ENCODE measurements at regions not wholly inside any gene's neighbourhood (a gene's known extent, or its start where the extent isn't known, plus 50 kb on each side); places are given as distances from the start of the nearest gene placed in this dataset.
"Not testable (repeated sequence)": the region's sequence is repeated elsewhere in the genome, so short reads cannot be mapped to it uniquely, and the experiment has no call there.

- SMC1A ChIA-PET (ENCODE audit: uncharacterized antibody, unreplicated experiment) = no interaction called here
Observed at GRCh38 chr6:115190534-115190933, 847.7 kb upstream of the HS3ST5 start.

GRCh38 chr6:115175456-115175855, 832.6 kb upstream of the HS3ST5 start:
- H3K4me3 ChIP-seq; H3K9me3 ChIP-seq (replicated peaks; ENCODE audit: control insufficient read depth, insufficient read depth, low read length); H3K27me3 ChIP-seq (replicated peaks in 1 of 2; ENCODE audit: control insufficient read depth in 2 of 2, insufficient read depth in 2 of 2, low read length in 1 of 2); BruUV-seq (replicated peaks); POLR2A ChIA-PET; H3K27ac ChIP-seq (ENCODE audit: control insufficient read depth, insufficient read depth); intact Hi-C loops (cut with micrococcal nuclease; ENCODE audit: unreplicated experiment); DNase-seq (ENCODE audit: low read depth, low spot score); SMC1A ChIA-PET (ENCODE audit: uncharacterized antibody, unreplicated experiment); RAD21 ChIA-PET (ENCODE audit: unreplicated experiment); H3K4me1 ChIP-seq (ENCODE audit: control insufficient read depth, insufficient read depth, low read length); H2AFZ ChIP-seq (ENCODE audit: control insufficient read depth, low read depth, low read length); ATAC-seq; H4K20me1 ChIP-seq (ENCODE audit: control insufficient read depth, insufficient read depth); CTCF ChIA-PET; H3K36me3 ChIP-seq (ENCODE audit: control insufficient read depth in 2 of 2, insufficient read depth in 2 of 2, low read length in 1 of 2); H3K9ac ChIP-seq (ENCODE audit: control insufficient read depth, insufficient read depth, low read length); H3K4me2 ChIP-seq (ENCODE audit: control insufficient read depth, insufficient read depth); FAIRE-seq; in situ Hi-C loops (cut with MboI); H3K79me2 ChIP-seq (ENCODE audit: control insufficient read depth, insufficient read depth, low read length): not testable (repeated sequence)
- WGBS (ENCODE audit: insufficient coverage, insufficient replicate concordance, low lambda C conversion rate, missing lambda C conversion rate) = 59% methylated on average over 17 of the region's 18 CpGs

More at GRCh38 chr6:115190534-115190933, 847.7 kb upstream of the HS3ST5 start:
- Histone ChIP-seq H3K4me1 (ENCODE audit: control insufficient read depth, insufficient read depth, low read length) (no peaks in the 10 kb centered on the region), H3K4me3 (no peak overlapping the region), H4K20me1 (ENCODE audit: control insufficient read depth, insufficient read depth) (no peaks in the 10 kb centered on the region), H3K36me3 (ENCODE audit: control insufficient read depth in 2 of 2, insufficient read depth in 2 of 2, low read length in 1 of 2) (no peaks in the 10 kb centered on the region), H3K9ac (ENCODE audit: control insufficient read depth, insufficient read depth, low read length) (no peak overlapping the region), H2AFZ (ENCODE audit: control insufficient read depth, low read depth, low read length) (no peak overlapping the region), H3K9me3 (replicated peaks; ENCODE audit: control insufficient read depth, insufficient read depth, low read length) (no peaks in the 10 kb centered on the region), H3K79me2 (ENCODE audit: control insufficient read depth, insufficient read depth, low read length) (no peaks in the 10 kb centered on the region), H3K27me3 (replicated peaks in 1 of 2; ENCODE audit: control insufficient read depth in 2 of 2, insufficient read depth in 2 of 2, low read length in 1 of 2) (no peaks in the 10 kb centered on the region), H3K27ac (ENCODE audit: control insufficient read depth, insufficient read depth) (no peak overlapping the region), H3K4me2 (ENCODE audit: control insufficient read depth, insufficient read depth) (no peak overlapping the region)
- intact Hi-C loops (cut with micrococcal nuclease; ENCODE audit: unreplicated experiment) = no loop called here
- WGBS (ENCODE audit: insufficient coverage, insufficient replicate concordance, low lambda C conversion rate, missing lambda C conversion rate) = 0% methylated on average over 1 of the region's 1 CpG
- ChIA-PET RAD21 (ENCODE audit: unreplicated experiment) (no interaction called here), CTCF (no interaction called here), POLR2A (no interaction called here)
- in situ Hi-C loops (cut with MboI) = no loop called here
- no TSS peak for BruUV-seq (replicated peaks)
- no peak for FAIRE-seq
- TF ChIP-seq JUNB (IDR thresholded peaks at IDR 0.05) (no peak), MAX (IDR thresholded peaks at IDR 0.05; ENCODE audit: low read depth, low read length) (no peak), E4F1 (IDR thresholded peaks at IDR 0.05; ENCODE audit: borderline replicate concordance, partially characterized antibody) (no peak), SIX5 (IDR thresholded peaks at IDR 0.05; ENCODE audit: low read depth, low read length, severe bottlenecking) (no peak), CBX5 (IDR thresholded peaks at IDR 0.05; ENCODE audit: low read depth) (no peak), FOXK2 (IDR thresholded peaks at IDR 0.05) (no peak), SP1 (IDR thresholded peaks at IDR 0.05; ENCODE audit: low read depth, low read length) (no peak), ZSCAN29 (IDR thresholded peaks at IDR 0.05) (no peak), FOS (IDR thresholded peaks at IDR 0.05; ENCODE audit: borderline replicate concordance, extremely low read depth, insufficient read length) (no peak), CBFB (IDR thresholded peaks at IDR 0.05; ENCODE audit: low read depth) (no peak), TBL1XR1 (IDR thresholded peaks at IDR 0.05; ENCODE audit: low read depth, low read length) (no peak), TARDBP (IDR thresholded peaks at IDR 0.05; ENCODE audit: borderline replicate concordance) (no peak)
- DNase-seq (ENCODE audit: low read depth, low spot score) = no peak
- ATAC-seq = no peak
